HG03103 (cell line): ENCODE measurements at regions not wholly inside any gene's neighbourhood (a gene's known extent, or its start where the extent isn't known, plus 50 kb on each side); places are given as distances from the start of the nearest gene placed in this dataset.
"Not testable (repeated sequence)": the region's sequence is repeated elsewhere in the genome, so short reads cannot be mapped to it uniquely, and the experiment has no call there.

Experiments
- ATAC-seq: cut with Tn5 transposase; IDR thresholded peaks from one replicate; pipeline ENCODE4 v1.9.1; 2021; ENCODE audit warnings: low read depth; ENCODE audit not compliant: unreplicated experiment

GRCh38 chr12:28966046-28966780 is 182.9 kb upstream of the FAR2 start:
- no peak for ATAC-seq

- ATAC-seq, result no peak
Observed at GRCh38 chr12:28967426-28967825, 181.7 kb upstream of the FAR2 start.

GRCh38 chr12:28973491-28973890 is 175.6 kb upstream of the FAR2 start:
- no peak for ATAC-seq

DNA sequence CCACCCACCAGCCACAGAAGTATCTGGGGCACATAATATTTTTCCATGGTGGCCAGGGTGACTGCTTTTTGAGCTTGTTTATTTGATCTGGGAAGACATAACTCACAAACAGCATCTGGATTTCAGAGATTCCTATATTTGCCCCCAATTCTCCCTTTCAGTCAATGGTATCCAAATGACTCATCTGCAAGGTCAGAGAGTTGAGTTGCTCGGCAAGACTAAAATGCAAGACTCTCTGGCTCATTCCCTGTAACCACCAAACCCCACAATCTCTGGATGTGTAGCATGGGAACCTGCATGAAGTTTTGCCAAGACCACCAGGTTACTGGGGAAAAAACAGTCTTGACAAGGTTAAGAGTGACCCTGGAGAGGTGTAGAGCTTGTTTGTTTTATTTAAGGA is 174.9 kb upstream of the FAR2 start:
- ATAC-seq, result no peak

DNA sequence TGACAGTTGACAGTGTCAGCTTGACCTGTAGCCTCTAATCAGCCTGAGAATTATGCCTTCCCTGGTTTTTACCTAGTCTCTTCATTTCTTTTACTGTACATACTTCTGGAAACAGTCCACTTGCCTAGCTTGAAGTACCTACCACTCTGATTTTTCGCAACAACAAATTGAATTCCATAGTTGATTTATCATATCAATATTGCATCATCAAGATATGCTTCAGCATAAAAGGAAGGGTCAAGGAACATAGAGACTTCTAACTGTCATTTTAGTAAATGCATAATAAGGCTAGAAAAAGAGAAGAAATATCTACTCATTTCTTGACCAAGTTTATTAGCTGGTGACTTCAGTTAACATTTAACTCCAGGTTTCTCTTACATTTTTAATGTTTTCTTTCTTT is 174.2 kb upstream of the FAR2 start:
- ATAC-seq, result no peak

DNA sequence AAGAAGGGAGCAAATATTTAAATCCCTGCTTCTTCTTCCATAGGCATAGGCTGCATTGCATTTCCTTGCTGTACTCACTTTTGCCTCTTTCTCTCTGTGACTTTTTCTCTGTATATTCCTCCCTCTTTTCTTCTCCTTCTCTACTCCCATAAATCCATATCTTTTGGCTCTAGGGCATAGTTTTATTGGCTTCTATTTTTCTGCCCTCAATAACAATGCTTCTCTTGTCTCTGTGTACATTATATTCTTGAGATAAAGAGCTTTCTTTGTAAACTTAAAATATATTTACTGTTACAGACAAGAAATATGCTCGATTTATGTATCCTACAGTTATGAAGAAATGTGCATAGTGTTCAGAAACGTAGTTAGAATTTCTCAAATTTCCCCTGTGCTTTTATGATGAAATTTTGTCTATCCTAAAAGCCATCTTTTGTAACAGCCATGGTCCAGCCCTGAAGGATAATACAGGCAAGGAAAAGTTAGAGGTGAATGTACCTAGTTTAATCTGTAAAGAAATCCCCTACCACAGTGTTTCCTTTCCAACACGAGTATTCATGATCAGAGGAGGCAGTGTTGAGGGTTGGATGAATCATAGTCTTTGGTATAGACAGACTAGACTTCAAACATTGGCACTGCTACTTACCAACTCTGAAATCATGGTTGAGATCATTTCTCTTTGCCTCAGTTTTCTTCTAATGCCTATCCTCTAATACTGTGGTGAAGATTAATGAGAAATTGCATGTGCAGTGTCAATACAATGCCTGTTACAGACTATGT is 173.3 kb upstream of the FAR2 start:
- no peak for ATAC-seq

- no peak for ATAC-seq
Observed at GRCh38 chr12:28980436-28980835, 168.6 kb upstream of the FAR2 start.

GRCh38 chr12:28987538-28988324 is 161.3 kb upstream of the FAR2 start:
- ATAC-seq, result no peak

DNA sequence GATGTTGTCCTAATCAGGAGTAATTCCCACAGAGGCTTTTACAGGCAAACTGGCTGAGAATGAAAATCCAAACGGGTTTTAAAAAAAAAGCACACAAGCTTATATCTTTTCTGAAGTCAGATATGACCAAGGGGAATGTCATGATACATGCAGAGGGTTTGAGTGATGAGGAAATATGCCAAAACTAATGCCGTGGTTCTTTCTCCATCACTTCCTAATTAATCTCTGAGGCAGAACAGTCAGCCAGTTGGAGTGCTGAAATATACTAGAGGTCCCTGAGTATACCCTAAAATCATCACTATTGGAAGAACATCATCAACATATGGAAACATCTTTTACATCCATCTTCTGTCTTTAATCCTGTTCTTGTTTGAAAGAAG is 160.8 kb upstream of the FAR2 start:
- ATAC-seq, result no peak

GRCh38 chr12:28991626-28992025 is 157.5 kb upstream of the FAR2 start:
- no peak for ATAC-seq

GRCh38 chr12:28993720-28994119 is 155.4 kb upstream of the FAR2 start:
- no peak for ATAC-seq

GRCh38 chr12:28994179-28994715 is 154.8 kb upstream of the FAR2 start:
- ATAC-seq, result no peak

- ATAC-seq, result no peak
Observed at GRCh38 chr12:28996688-28997087, 152.4 kb upstream of the FAR2 start.

DNA sequence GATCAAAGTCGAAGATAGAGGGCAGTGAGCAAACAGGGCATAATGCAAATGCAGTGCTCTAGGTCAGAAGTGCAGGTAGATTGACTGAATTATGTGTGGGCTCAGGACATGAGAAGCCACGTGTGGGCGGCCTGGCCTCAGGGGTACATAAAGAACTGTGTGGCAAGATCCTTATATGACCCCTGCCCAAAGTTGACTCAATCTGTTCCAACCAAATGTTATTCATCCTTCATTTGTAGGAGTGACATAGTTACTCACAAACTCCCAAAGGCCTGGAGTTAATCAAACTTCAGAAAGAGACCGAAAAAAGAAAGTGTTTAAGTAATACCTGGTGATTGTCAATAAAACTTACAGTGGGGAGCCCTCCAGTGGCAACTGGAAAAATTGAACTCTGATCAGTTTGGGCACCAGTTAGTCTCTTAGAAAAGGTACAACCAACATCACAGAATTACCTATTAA is 150.4 kb upstream of the FAR2 start:
- no peak for ATAC-seq

GRCh38 chr12:29004066-29004935 is 144.8 kb upstream of the FAR2 start:
- no peak for ATAC-seq

- no peak for ATAC-seq
Observed at GRCh38 chr12:29004936-29005304, 144.2 kb upstream of the FAR2 start.

GRCh38 chr12:29008786-29009185 is 140.3 kb upstream of the FAR2 start:
- ATAC-seq, result no peak

- ATAC-seq, result no peak
Observed at GRCh38 chr12:29012673-29013072, 136.4 kb upstream of the FAR2 start.

DNA sequence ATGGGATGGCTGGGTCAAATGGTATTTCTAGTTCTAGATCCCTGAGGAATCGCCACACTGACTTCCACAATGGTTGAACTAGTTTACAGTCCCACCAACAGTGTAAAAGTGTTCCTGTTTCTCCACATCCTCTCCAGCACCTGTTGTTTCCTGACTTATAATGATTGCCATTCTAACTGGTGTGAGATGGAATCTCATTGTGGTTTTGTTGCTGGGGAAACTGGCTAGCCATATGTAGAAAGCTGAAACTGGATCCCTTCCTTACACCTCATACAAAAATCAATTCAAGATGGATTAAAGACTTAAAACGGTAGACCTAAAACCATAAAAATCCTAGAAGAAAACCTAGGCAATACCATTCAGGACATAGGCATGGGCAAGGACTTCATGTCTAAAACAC is 131.5 kb upstream of the FAR2 start:
- not testable (repeated sequence) for ATAC-seq

DNA sequence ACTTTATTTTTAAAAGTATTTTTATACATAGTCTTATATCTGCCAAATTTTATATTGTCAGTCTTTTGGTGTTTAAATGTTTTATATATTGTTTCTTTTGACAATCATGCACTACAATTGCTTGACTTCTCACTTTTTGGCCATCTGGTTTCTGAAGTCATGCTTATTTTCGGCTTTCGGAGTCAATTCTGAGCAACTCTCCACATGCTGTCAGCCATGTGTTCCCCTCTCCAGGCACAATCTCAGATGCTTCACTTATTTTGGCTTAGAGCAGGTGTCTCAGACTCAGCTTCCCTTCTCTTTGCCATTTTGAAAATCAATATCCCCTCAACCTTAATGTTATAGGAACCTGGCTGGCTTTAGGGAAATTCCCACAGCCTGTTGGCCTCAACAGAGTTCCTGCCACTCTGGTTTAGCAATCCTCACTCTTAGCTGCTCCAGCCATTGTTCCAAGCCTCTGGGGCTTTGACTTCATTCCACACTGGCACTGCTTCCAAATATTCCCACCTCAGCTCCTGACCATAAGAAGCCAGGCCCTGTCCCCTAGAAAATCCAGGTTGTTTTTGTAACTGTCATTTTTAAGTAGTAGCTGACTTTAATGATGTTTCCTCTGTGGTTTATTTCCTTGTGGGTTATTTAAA is 125.5 kb upstream of the FAR2 start:
- ATAC-seq, result no peak
